ENCODE measurements at regions not wholly inside any gene's neighbourhood (a gene's known extent, or its start where the extent isn't known, plus 50 kb on each side); places are given as distances from the start of the nearest gene placed in this dataset.
"Not testable (repeated sequence)": the region's sequence is repeated elsewhere in the genome, so short reads cannot be mapped to it uniquely, and the experiment has no call there.

- POLR2A ChIA-PET: no interaction called here
Observed at GRCh38 chr14:45891417-45892080, 638.5 kb upstream of the MIS18BP1 start.

GRCh38 chr14:45888766-45889285 lies 635.8 kb upstream of the MIS18BP1 start:
- H4K20me1 ChIP-seq (ENCODE audit: insufficient read depth); H3K36me3 ChIP-seq (replicated peaks in 1 of 2; ENCODE audit: control insufficient read depth in 1 of 2, insufficient read depth in 2 of 2, low read length in 1 of 2); CTCF ChIA-PET; H3K27me3 ChIP-seq (ENCODE audit: insufficient read depth); H3K9ac ChIP-seq; H3K4me1 ChIP-seq (ENCODE audit: control insufficient read depth in 1 of 2, insufficient read depth in 2 of 2, low read depth in 1 of 2, low read length in 1 of 2); POLR2A ChIA-PET; H3K4me3 ChIP-seq (ENCODE audit: low read depth in 2 of 2, low read length in 1 of 2); H3K79me2 ChIP-seq (ENCODE audit: insufficient read depth); DNase-seq; H3K4me2 ChIP-seq; H3F3A ChIP-seq (replicated peaks; ENCODE audit: insufficient read depth); H2AFZ ChIP-seq (ENCODE audit: low read depth); H3K9me2 ChIP-seq; H3K27ac ChIP-seq (ENCODE audit: low read depth in 2 of 2, low read length in 1 of 2); H3K9me3 ChIP-seq: not testable (repeated sequence)
- 47% methylated on average over 12 of the region's 28 CpGs for WGBS (ENCODE audit: low lambda C conversion rate)

More at GRCh38 chr14:45891417-45892080, 638.5 kb upstream of the MIS18BP1 start:
- no peak overlapping the region for H3K4me2 ChIP-seq
- H3K27ac ChIP-seq (ENCODE audit: low read depth in 2 of 2, low read length in 1 of 2): no peak overlapping the region
- no peak overlapping the region for H2AFZ ChIP-seq (ENCODE audit: low read depth)
- no peak overlapping the region for H3K4me3 ChIP-seq (ENCODE audit: low read depth in 2 of 2, low read length in 1 of 2)
- TF ChIP-seq NRF1 (IDR thresholded peaks at IDR 0.05; ENCODE audit: low read depth, low read length) (no peak), CHD2 (IDR thresholded peaks at IDR 0.05; ENCODE audit: low read length, partially characterized antibody) (no peak), USF1 (IDR thresholded peaks at IDR 0.05; ENCODE audit: borderline replicate concordance, low read depth) (no peak), SIN3A (IDR thresholded peaks at IDR 0.05; ENCODE audit: borderline replicate concordance, low read depth, low read length) (no peak), TEAD4 (IDR thresholded peaks at IDR 0.05; ENCODE audit: borderline replicate concordance, insufficient read depth) (no peak), MAX (IDR thresholded peaks at IDR 0.05; ENCODE audit: low read depth) (no peak), EZH2phosphoT487 (IDR thresholded peaks at IDR 0.05; ENCODE audit: borderline replicate concordance, low read depth) (no peak), GATA2 (CRISPR knock-in tag; IDR thresholded peaks at IDR 0.05) (no peak), TCF12 (IDR thresholded peaks at IDR 0.05) (no peak), RCOR1 (IDR thresholded peaks at IDR 0.05; ENCODE audit: low read length) (no peak), RXRA (IDR thresholded peaks at IDR 0.05; ENCODE audit: borderline replicate concordance, low read depth) (no peak), NFIC (IDR thresholded peaks at IDR 0.05; ENCODE audit: borderline replicate concordance) (no peak)
- TF ChIP-seq, protein P1, sequence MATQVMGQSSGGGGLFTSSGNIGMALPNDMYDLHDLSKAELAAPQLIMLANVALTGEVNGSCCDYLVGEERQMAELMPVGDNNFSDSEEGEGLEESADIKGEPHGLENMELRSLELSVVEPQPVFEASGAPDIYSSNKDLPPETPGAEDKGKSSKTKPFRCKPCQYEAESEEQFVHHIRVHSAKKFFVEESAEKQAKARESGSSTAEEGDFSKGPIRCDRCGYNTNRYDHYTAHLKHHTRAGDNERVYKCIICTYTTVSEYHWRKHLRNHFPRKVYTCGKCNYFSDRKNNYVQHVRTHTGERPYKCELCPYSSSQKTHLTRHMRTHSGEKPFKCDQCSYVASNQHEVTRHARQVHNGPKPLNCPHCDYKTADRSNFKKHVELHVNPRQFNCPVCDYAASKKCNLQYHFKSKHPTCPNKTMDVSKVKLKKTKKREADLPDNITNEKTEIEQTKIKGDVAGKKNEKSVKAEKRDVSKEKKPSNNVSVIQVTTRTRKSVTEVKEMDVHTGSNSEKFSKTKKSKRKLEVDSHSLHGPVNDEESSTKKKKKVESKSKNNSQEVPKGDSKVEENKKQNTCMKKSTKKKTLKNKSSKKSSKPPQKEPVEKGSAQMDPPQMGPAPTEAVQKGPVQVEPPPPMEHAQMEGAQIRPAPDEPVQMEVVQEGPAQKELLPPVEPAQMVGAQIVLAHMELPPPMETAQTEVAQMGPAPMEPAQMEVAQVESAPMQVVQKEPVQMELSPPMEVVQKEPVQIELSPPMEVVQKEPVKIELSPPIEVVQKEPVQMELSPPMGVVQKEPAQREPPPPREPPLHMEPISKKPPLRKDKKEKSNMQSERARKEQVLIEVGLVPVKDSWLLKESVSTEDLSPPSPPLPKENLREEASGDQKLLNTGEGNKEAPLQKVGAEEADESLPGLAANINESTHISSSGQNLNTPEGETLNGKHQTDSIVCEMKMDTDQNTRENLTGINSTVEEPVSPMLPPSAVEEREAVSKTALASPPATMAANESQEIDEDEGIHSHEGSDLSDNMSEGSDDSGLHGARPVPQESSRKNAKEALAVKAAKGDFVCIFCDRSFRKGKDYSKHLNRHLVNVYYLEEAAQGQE (IDR thresholded peaks at IDR 0.05; ENCODE audit: low read depth, low read length): no peak
- no peaks in the 10 kb centered on the region for H3K27me3 ChIP-seq (ENCODE audit: insufficient read depth)
- WGBS (ENCODE audit: low lambda C conversion rate): 7% methylated on average over 10 of the region's 18 CpGs
- no peaks in the 10 kb centered on the region for H3K4me1 ChIP-seq (ENCODE audit: control insufficient read depth in 1 of 2, insufficient read depth in 2 of 2, low read depth in 1 of 2, low read length in 1 of 2)
- no peaks in the 10 kb centered on the region for H3K79me2 ChIP-seq (ENCODE audit: insufficient read depth)
- no peaks in the 10 kb centered on the region for H4K20me1 ChIP-seq (ENCODE audit: insufficient read depth)
- H3K9me3 ChIP-seq: no peaks in the 10 kb centered on the region
- H3K9ac ChIP-seq: no peak overlapping the region
- no peak for DNase-seq
- CTCF ChIA-PET: interaction anchor here (0.7 kb wide), 1 partner anchor 15 kb away, joined by 3 read pairs; no protein-coding TSS in a partner anchor
- no peaks in the 10 kb centered on the region for H3K36me3 ChIP-seq (replicated peaks in 1 of 2; ENCODE audit: control insufficient read depth in 1 of 2, insufficient read depth in 2 of 2, low read length in 1 of 2)
- H3F3A ChIP-seq (replicated peaks; ENCODE audit: insufficient read depth): no peaks in the 10 kb centered on the region
- no peaks in the 10 kb centered on the region for H3K9me2 ChIP-seq
